Kidney (tissue), 13 donors: ENCODE measurements at regions not wholly inside any gene's neighbourhood (a gene's known extent, or its start where the extent isn't known, plus 50 kb on each side); places are given as distances from the start of the nearest gene placed in this dataset.

Experiments
- DNase-seq, 5 donors: peaks; one replicate each; pipeline ENCODE4 v3.0.0-alpha.2; 2013 to 2020
- FAIRE-seq: peaks from 2 replicates; lab custom pipeline; 2012; peaks lifted over from hg19 to GRCh38; lab: Jason Lieb, UNC
- H3K27ac ChIP-seq, 2 donors: one replicate each; pipeline ENCODE4 v1.7.0; 2013; ENCODE audit warnings: low read depth in 2 of 2, low read length in 2 of 2, inconsistent platforms in 1 of 2
- H3K27me3 ChIP-seq: one replicate; pipeline ENCODE4 v1.7.1; 2013; ENCODE audit warnings: low read length, inconsistent platforms; ENCODE audit not compliant: control insufficient read depth, insufficient read depth
- H3K36me3 ChIP-seq, 3 donors: one replicate each; pipeline versions ENCODE4 v1.7.0 to v1.7.1; 2013; ENCODE audit warnings: low read length in 3 of 3, control low read depth in 1 of 3, inconsistent platforms in 1 of 3; ENCODE audit not compliant: insufficient read depth in 3 of 3, control insufficient read depth in 2 of 3
- H3K4me1 ChIP-seq, 3 donors: one replicate each; pipeline versions ENCODE4 v1.7.0 to v1.7.1; 2013; ENCODE audit warnings: low read length in 3 of 3, inconsistent platforms in 1 of 3, low read depth in 1 of 3; ENCODE audit not compliant: control insufficient read depth in 2 of 3, insufficient read depth in 2 of 3
- H3K4me3 ChIP-seq, 3 donors: one replicate each; pipeline versions ENCODE4 v1.7.0 to v1.8.1; 2013; ENCODE audit warnings: low read length in 3 of 3, control low read depth in 1 of 3, inconsistent platforms in 1 of 3
- H3K9ac ChIP-seq, 3 donors: one replicate each; pipeline versions ENCODE4 v1.7.0 to v1.7.1; 2013; ENCODE audit warnings: low read length in 3 of 3, control low read depth in 1 of 3, inconsistent platforms in 1 of 3
- H3K9me3 ChIP-seq, 3 donors: one replicate each; pipeline versions ENCODE4 v1.7.0 to v1.7.1; 2013; ENCODE audit warnings: low read length in 3 of 3, control low read depth in 1 of 3, inconsistent platforms in 1 of 3; ENCODE audit not compliant: control insufficient read depth in 2 of 3, insufficient read depth in 1 of 3
- CTCF ChIP-seq: IDR thresholded peaks from 3 replicates; pipeline ENCODE4 v1.5.1; 2012; ENCODE audit warnings: mild to moderate bottlenecking, moderate library complexity, borderline replicate concordance; ENCODE audit not compliant: insufficient read depth; ENCODE audit errors: extremely low read depth
- intact Hi-C: fragments of 100-400 bp; cut with DNase I; formaldehyde crosslinking; loops from one replicate; pipeline ENCODE4 v1.11.1; 2022
- donor health status: control.
- donor health status: control.
- donor health status: control.
- donor health status: control.
- donor health status: control.
- donor health status: DM: yes; HTN: yes; CAD: no.
- donor health status: Normal renal cell carcinoma (clear cell type).

GRCh38 chr18:51802569-51803428, 537.2 kb upstream of the DCC start:
- intact Hi-C loops: no loop called here
- FAIRE-seq (no peak), DNase-seq (no peak)
- Histone ChIP-seq H3K27me3 (no peaks in the 10 kb centered on the region), H3K4me3 (no peak overlapping the region), H3K4me1 (no peaks in the 10 kb centered on the region), H3K27ac (no peak overlapping the region), H3K36me3 (no peaks in the 10 kb centered on the region), H3K9ac (no peak overlapping the region), H3K9me3 (no peaks in the 10 kb centered on the region)
- TF ChIP-seq CTCF: no peak

- Histone ChIP-seq H3K9me3 (no peaks in the 10 kb centered on the region), H3K27ac (no peak overlapping the region), H3K27me3 (no peaks in the 10 kb centered on the region), H3K4me3 (no peak overlapping the region), H3K9ac (no peak overlapping the region), H3K4me1 (no peaks in the 10 kb centered on the region), H3K36me3 (no peaks in the 10 kb centered on the region)
- no peak for TF ChIP-seq CTCF
- intact Hi-C loops: no loop called here
- FAIRE-seq (no peak), DNase-seq (no peak)
These were observed 532.7 kb upstream of the DCC start for GRCh38 chr18:51807336-51807735.

- H3K36me3 ChIP-seq: no peaks in the 10 kb centered on the region
- H3K4me3 ChIP-seq: no peak overlapping the region
- intact Hi-C loops: no loop called here
- no peaks in the 10 kb centered on the region for H3K4me1 ChIP-seq
- no peak for TF ChIP-seq CTCF
- no peaks in the 10 kb centered on the region for H3K27me3 ChIP-seq
- no peak overlapping the region for H3K27ac ChIP-seq
- no peak for FAIRE-seq
- DNase-seq: no peak
- H3K9me3 ChIP-seq: no peaks in the 10 kb centered on the region
- H3K9ac ChIP-seq: no peak overlapping the region
These were observed 528.1 kb upstream of the DCC start for GRCh38 chr18:51811883-51812282.
